WTC11 (cell line): ENCODE measurements at regions not wholly inside any gene's neighbourhood (a gene's known extent, or its start where the extent isn't known, plus 50 kb on each side); places are given as distances from the start of the nearest gene placed in this dataset.

ENCODE experiments used
- ARID4B ChIP-seq: sonication (generic); formaldehyde crosslinking; IDR thresholded peaks from 2 replicates; pipeline ENCODE4 v1.8.0; 2023; ENCODE audit warnings: missing genetic modification reagents, mild to moderate bottlenecking, borderline replicate concordance
- ATF1 ChIP-seq: sonication (generic); formaldehyde crosslinking; IDR thresholded peaks from 2 replicates; pipeline ENCODE4 v1.8.1; 2023; ENCODE audit warnings: mild to moderate bottlenecking, moderate library complexity, missing genetic modification reagents
- ATF2 ChIP-seq: sonication (generic); formaldehyde crosslinking; IDR thresholded peaks from 2 replicates; pipeline ENCODE4 v1.8.1; 2022; ENCODE audit warnings: low read depth, missing genetic modification reagents, borderline replicate concordance
- ATF3 ChIP-seq: sonication (generic); formaldehyde crosslinking; conservative IDR thresholded peaks from 2 replicates; pipeline ENCODE4 v1.8.1; 2022; ENCODE audit warnings: mild to moderate bottlenecking, missing genetic modification reagents
- CREB1 ChIP-seq: sonication (generic); formaldehyde crosslinking; IDR thresholded peaks from 2 replicates; pipeline ENCODE4 v1.8.0; 2023; ENCODE audit warnings: mild to moderate bottlenecking, missing genetic modification reagents
- CTCF ChIP-seq: fragments of 200-600 bp; IDR thresholded peaks from 2 replicates; pipeline ENCODE4 v1.8.0; 2022; ENCODE audit warnings: antibody characterized with exemption
- ESRRA ChIP-seq: sonication (generic); formaldehyde crosslinking; IDR thresholded peaks from 2 replicates; pipeline ENCODE4 v1.8.1; 2022; ENCODE audit warnings: mild to moderate bottlenecking, missing genetic modification reagents, borderline replicate concordance
- MAX ChIP-seq: sonication (generic); formaldehyde crosslinking; IDR thresholded peaks from 2 replicates; pipeline ENCODE4 v1.8.0; 2022; ENCODE audit warnings: mild to moderate bottlenecking, missing genetic modification reagents
- NFE2L1 ChIP-seq: sonication (generic); formaldehyde crosslinking; IDR thresholded peaks from 2 replicates; pipeline ENCODE4 v1.8.1; 2023; ENCODE audit warnings: missing genetic modification reagents
- NFYB ChIP-seq: sonication (generic); formaldehyde crosslinking; conservative IDR thresholded peaks from 2 replicates; pipeline ENCODE4 v1.8.0; 2022; ENCODE audit warnings: low read depth, missing genetic modification reagents
- RELA ChIP-seq: sonication (generic); formaldehyde crosslinking; IDR thresholded peaks from 2 replicates; pipeline ENCODE4 v1.8.1; 2022; ENCODE audit warnings: missing genetic modification reagents, mild to moderate bottlenecking, borderline replicate concordance
- TEAD1 ChIP-seq: sonication (generic); formaldehyde crosslinking; IDR thresholded peaks from 2 replicates; pipeline ENCODE4 v1.8.0; 2022; ENCODE audit warnings: mild to moderate bottlenecking, missing genetic modification reagents
- USF1 ChIP-seq: sonication (generic); formaldehyde crosslinking; IDR thresholded peaks from 2 replicates; pipeline ENCODE4 v1.8.0; 2022; ENCODE audit warnings: mild to moderate bottlenecking, missing genetic modification reagents
- ZNF396 ChIP-seq: fragments of 250-450 bp; sonication (Bioruptor Pico); IDR thresholded peaks from 2 replicates; pipeline ENCODE4 v1.8.0; 2021; ENCODE audit warnings: mild to moderate bottlenecking, moderate library complexity, borderline replicate concordance

GRCh38 chr4:189322426-189322825 is 618.2 kb upstream of the FRG1 start:
- TF ChIP-seq CTCF = no peak
- no peak for TF ChIP-seq MAX (CRISPR knock-in tag)
- no peak for TF ChIP-seq NFE2L1 (CRISPR knock-in tag)
- TF ChIP-seq ESRRA (CRISPR knock-in tag) = no peak
- TF ChIP-seq CREB1 (CRISPR knock-in tag) = no peak
- TF ChIP-seq ATF2 (CRISPR knock-in tag) = no peak
- no peak for TF ChIP-seq NFYB
- no peak for TF ChIP-seq ATF1 (CRISPR knock-in tag)
- TF ChIP-seq TEAD1 (CRISPR knock-in tag) = no peak
- no peak for TF ChIP-seq RELA
- no peak for TF ChIP-seq ARID4B (CRISPR knock-in tag)
- no peak for TF ChIP-seq USF1
- no peak for TF ChIP-seq ZNF396 (CRISPR knock-in tag)
- no peak for TF ChIP-seq ATF3 (CRISPR knock-in tag)
